Urothelium cell line (cell line): ENCODE measurements at regions not wholly inside any gene's neighbourhood (a gene's known extent, or its start where the extent isn't known, plus 50 kb on each side); places are given as distances from the start of the nearest gene placed in this dataset.

Source experiments
- DNase-seq: peaks from one replicate; pipeline ENCODE4 v3.0.0; 2011; ENCODE audit warnings: low spot score, mixed read lengths
- FAIRE-seq: peaks from 2 replicates; lab custom pipeline; 2011; peaks lifted over from hg19 to GRCh38; lab: Jason Lieb, UNC

- DNase-seq (no peak), FAIRE-seq (no peak)
These were observed 277.3 kb downstream of the RNF144B start for GRCh38 chr6:18664401-18664800.

GRCh38 chr6:18667612-18668011 is 280.5 kb downstream of the RNF144B start:
- no peak for DNase-seq
- no peak for FAIRE-seq

- DNase-seq = no peak
- no peak for FAIRE-seq
These were observed 281.8 kb downstream of the RNF144B start for GRCh38 chr6:18668994-18669393.

- DNase-seq (no peak), FAIRE-seq (no peak)
These were observed 285.7 kb downstream of the RNF144B start for GRCh38 chr6:18672852-18673251.

- DNase-seq (no peak), FAIRE-seq (no peak)
These were observed 287.2 kb downstream of the RNF144B start for GRCh38 chr6:18674346-18674745.

- FAIRE-seq = no peak
- no peak for DNase-seq
These were observed 288.7 kb downstream of the RNF144B start for GRCh38 chr6:18675881-18676280.

GRCh38 chr6:18676548-18676947 is 289.4 kb downstream of the RNF144B start:
- DNase-seq (no peak), FAIRE-seq (no peak)

GRCh38 chr6:18680842-18681241 is 293.7 kb downstream of the RNF144B start:
- FAIRE-seq (no peak), DNase-seq (no peak)

- no peak for FAIRE-seq
- no peak for DNase-seq
These were observed 294.8 kb downstream of the RNF144B start for GRCh38 chr6:18681832-18682503.

GRCh38 chr6:18684343-18684742 is 297.2 kb downstream of the RNF144B start:
- DNase-seq = no peak
- no peak for FAIRE-seq

- no peak for DNase-seq
These were observed 306.0 kb downstream of the RNF144B start for GRCh38 chr6:18692929-18693685.

GRCh38 chr6:18693881-18694280 is 306.7 kb downstream of the RNF144B start:
- no peak for DNase-seq
- no peak for FAIRE-seq

More at GRCh38 chr6:18692929-18693685, 306.0 kb downstream of the RNF144B start:
- FAIRE-seq = no peak

- DNase-seq (no peak), FAIRE-seq (no peak)
These were observed 316.4 kb downstream of the RNF144B start for GRCh38 chr6:18703546-18703945.

- FAIRE-seq (no peak), DNase-seq (no peak)
These were observed 320.7 kb downstream of the RNF144B start for GRCh38 chr6:18707714-18708439.

GRCh38 chr6:18712595-18712994 is 325.4 kb downstream of the RNF144B start:
- FAIRE-seq = no peak

GRCh38 chr6:18720075-18720474 is 332.9 kb downstream of the RNF144B start:
- FAIRE-seq = no peak
- no peak for DNase-seq

More at GRCh38 chr6:18712595-18712994, 325.4 kb downstream of the RNF144B start:
- no peak for DNase-seq

GRCh38 chr6:18724056-18724455 is 336.9 kb downstream of the RNF144B start:
- FAIRE-seq (no peak), DNase-seq (no peak)

GRCh38 chr6:18725449-18725848 is 338.3 kb downstream of the RNF144B start:
- FAIRE-seq = no peak

GRCh38 chr6:18733921-18734550 is 346.9 kb downstream of the RNF144B start:
- no peak for DNase-seq
- FAIRE-seq = no peak

More at GRCh38 chr6:18725449-18725848, 338.3 kb downstream of the RNF144B start:
- no peak for DNase-seq

- DNase-seq = no peak
- no peak for FAIRE-seq
These were observed 354.6 kb downstream of the RNF144B start for GRCh38 chr6:18741741-18742140.

GRCh38 chr6:18742406-18742805 is 355.3 kb downstream of the RNF144B start:
- FAIRE-seq = no peak

More at GRCh38 chr6:18742406-18742805, 355.3 kb downstream of the RNF144B start:
- no peak for DNase-seq
